Left lung (tissue), 4 donors: ENCODE measurements at regions not wholly inside any gene's neighbourhood (a gene's known extent, or its start where the extent isn't known, plus 50 kb on each side); places are given as distances from the start of the nearest gene placed in this dataset.

Experiments used
- ATAC-seq: fragments of 200-7000 bp; cut with Tn5 transposase; one replicate; pipeline ENCODE4 v1.9.1; 2020; ENCODE audit warnings: moderate library complexity
- DNase-seq, 4 donors: peaks; one replicate each; pipeline ENCODE4 v3.0.0-alpha.2; 2013 to 2020
- H3K27ac ChIP-seq, 2 donors: fragments of 200-600 bp; sonication (generic) in 1 of 2; one replicate each; pipeline versions ENCODE4 v1.5.0 to v1.8.0; 2020 to 2021
- H3K27me3 ChIP-seq, 2 donors: fragments of 200-600 bp; sonication (generic) in 1 of 2; one replicate each; pipeline versions ENCODE4 v1.5.0 to v1.8.0; 2020 to 2021
- H3K36me3 ChIP-seq, 2 donors: fragments of 200-600 bp; sonication (generic) in 1 of 2; one replicate each; pipeline versions ENCODE4 v1.5.0 to v1.8.0; 2020 to 2021
- H3K4me1 ChIP-seq, 2 donors: fragments of 200-600 bp; one replicate each; pipeline ENCODE4 v1.8.0; 2021
- H3K4me3 ChIP-seq, 2 donors: fragments of 200-600 bp; sonication (generic) in 1 of 2; one replicate each; pipeline versions ENCODE4 v1.5.0 to v1.8.0; 2020 to 2021; ENCODE audit warnings: mild to moderate bottlenecking in 1 of 2
- H3K9me3 ChIP-seq, 2 donors: fragments of 200-600 bp; sonication (generic) in 1 of 2; one replicate each; pipeline versions ENCODE4 v1.5.0 to v1.8.0; 2020 to 2021
- intact Hi-C, 2 donors: fragments of 100-400 bp; cut with DNase I; formaldehyde crosslinking; loops; one replicate each; pipeline versions ENCODE4 v1.11.2 to v1.14.2; 2022
- TF ChIP-seq, protein P1 (sequence below), 2 donors: fragments of 200-600 bp; sonication (generic) in 1 of 2; IDR thresholded peaks; one replicate each; pipeline versions ENCODE4 v1.5.0 to v1.8.0; 2021; ENCODE audit warnings: antibody characterized with exemption in 2 of 2
- donor health status: DM: no; HTN: yes; CAD: no.
- donor health status: DM: no; HTN: no; CAD: no.

DNA sequence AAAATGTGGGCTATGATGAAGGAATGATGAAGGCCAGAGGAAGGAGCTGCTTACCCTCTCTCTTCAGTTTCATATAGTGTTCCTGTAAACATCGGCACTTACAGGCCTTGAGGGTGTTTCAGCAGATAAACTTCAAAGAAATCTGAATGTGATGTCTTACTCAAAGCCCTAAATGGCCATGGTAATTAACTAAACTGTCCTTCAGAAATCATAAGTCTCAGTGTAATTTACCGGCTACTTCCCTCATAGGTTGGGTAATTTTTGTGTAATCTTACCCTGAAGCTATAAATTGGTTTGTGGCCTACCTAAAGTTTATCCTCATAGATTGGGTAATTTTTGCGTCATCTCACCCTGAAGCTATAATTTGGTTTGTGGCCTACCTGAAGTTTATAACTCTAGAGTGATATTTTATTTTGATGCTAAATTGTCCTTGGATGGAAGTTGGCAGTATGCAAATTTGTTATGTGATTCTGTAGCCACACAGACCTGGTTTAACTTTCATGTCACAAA is 2700.3 kb downstream of the ARAP2 start:
- intact Hi-C loops, result no loop called here
- Histone ChIP-seq H3K4me3 (no peak overlapping the region), H3K36me3 (no peaks in the 10 kb centered on the region), H3K4me1 (no peaks in the 10 kb centered on the region), H3K27ac (no peak overlapping the region), H3K27me3 (no peaks in the 10 kb centered on the region), H3K9me3 (peaks cover 0 to 27% of the 10 kb centered on the region in 2 donors)
- no peak for DNase-seq
- TF ChIP-seq, protein P1, sequence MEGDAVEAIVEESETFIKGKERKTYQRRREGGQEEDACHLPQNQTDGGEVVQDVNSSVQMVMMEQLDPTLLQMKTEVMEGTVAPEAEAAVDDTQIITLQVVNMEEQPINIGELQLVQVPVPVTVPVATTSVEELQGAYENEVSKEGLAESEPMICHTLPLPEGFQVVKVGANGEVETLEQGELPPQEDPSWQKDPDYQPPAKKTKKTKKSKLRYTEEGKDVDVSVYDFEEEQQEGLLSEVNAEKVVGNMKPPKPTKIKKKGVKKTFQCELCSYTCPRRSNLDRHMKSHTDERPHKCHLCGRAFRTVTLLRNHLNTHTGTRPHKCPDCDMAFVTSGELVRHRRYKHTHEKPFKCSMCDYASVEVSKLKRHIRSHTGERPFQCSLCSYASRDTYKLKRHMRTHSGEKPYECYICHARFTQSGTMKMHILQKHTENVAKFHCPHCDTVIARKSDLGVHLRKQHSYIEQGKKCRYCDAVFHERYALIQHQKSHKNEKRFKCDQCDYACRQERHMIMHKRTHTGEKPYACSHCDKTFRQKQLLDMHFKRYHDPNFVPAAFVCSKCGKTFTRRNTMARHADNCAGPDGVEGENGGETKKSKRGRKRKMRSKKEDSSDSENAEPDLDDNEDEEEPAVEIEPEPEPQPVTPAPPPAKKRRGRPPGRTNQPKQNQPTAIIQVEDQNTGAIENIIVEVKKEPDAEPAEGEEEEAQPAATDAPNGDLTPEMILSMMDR (IDR thresholded peaks at IDR 0.05), result no peak
- no peak for ATAC-seq

DNA sequence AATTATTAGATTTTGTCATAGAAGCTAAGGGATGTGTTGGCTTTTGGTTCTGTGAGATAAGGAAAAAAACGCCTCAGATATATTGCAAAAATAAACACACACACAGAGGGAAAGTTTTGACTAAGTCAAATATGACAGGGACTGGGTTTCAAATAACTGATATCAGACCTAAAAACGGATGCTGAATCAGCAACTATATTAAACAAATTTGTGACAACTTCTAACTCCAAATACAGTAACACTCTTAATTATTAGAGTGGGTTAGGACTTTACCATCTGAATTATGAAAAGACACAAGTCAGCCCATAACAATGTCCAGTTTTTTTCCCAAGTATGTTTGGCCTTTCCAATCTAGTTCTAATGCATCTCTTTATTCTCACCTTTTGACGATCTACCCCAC is 2693.1 kb downstream of the ARAP2 start:
- DNase-seq, result no peak
- intact Hi-C loops, result no loop called here
- peaks cover 0 to 20% of the 10 kb centered on the region in 2 donors for H3K9me3 ChIP-seq
- ATAC-seq, result no peak
- H3K36me3 ChIP-seq, result no peaks in the 10 kb centered on the region
- H3K27me3 ChIP-seq, result no peaks in the 10 kb centered on the region
- no peaks in the 10 kb centered on the region for H3K4me1 ChIP-seq
- TF ChIP-seq, protein P1 (IDR thresholded peaks at IDR 0.05), result no peak
- no peak overlapping the region for H3K4me3 ChIP-seq
- no peak overlapping the region for H3K27ac ChIP-seq

- Histone ChIP-seq H3K36me3 (no peaks in the 10 kb centered on the region), H3K4me3 (no peak overlapping the region), H3K27ac (no peak overlapping the region), H3K4me1 (no peaks in the 10 kb centered on the region), H3K27me3 (no peaks in the 10 kb centered on the region), H3K9me3 (peaks cover 0 to 4% of the 10 kb centered on the region in 2 donors)
- DNase-seq (no peak), ATAC-seq (no peak)
- TF ChIP-seq, protein P1 (IDR thresholded peaks at IDR 0.05), result no peak
- intact Hi-C loops, result no loop called here
These were observed 2683.1 kb downstream of the ARAP2 start for GRCh38 chr4:33561259-33561658.

DNA sequence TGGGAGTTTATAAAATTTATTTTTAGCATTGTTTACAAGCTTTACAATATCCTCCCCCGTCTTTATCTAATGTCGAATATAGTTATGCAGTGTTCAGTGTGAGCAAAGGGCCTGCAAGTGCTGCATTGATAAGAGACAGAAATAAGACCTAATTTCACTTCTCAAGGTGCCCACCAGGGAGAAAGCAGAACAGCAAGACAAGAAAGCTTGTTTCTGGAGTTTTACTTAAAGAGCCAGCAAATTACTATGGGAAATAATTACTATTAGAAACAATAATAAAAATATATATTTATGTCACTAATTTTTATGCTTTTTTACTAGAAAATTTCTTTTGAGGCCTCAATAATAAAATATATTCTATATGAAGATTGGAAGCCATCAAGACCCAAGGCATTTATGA is 2677.7 kb downstream of the ARAP2 start:
- no peaks in the 10 kb centered on the region for H3K9me3 ChIP-seq
- DNase-seq, result no peak
- H3K27me3 ChIP-seq, result no peaks in the 10 kb centered on the region
- H3K4me1 ChIP-seq, result no peaks in the 10 kb centered on the region
- ATAC-seq, result no peak
- intact Hi-C loops, result no loop called here
- no peaks in the 10 kb centered on the region for H3K36me3 ChIP-seq
- H3K27ac ChIP-seq, result no peak overlapping the region
- H3K4me3 ChIP-seq, result no peak overlapping the region
- TF ChIP-seq, protein P1 (IDR thresholded peaks at IDR 0.05), result no peak

DNA sequence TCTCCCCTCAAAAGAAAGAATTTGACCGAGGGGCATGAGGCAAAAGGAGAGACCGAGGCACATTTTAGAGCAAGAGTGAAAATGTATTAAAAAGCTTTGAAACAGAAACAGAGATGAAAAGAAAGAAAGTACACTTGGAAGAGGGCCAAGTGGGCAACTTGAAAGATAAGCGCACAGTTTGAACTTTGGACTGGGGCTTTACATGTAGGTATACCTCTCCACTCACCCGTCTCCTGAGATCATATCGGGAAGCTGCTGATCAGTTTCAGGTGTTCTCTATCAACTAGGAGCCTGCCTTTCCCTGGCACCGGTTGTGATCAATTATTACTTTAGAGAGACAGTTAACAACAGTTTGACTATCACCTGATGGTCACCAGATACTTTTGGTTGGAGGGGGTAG is 2666.5 kb downstream of the ARAP2 start:
- ATAC-seq (no peak), DNase-seq (no peak)
- Histone ChIP-seq H3K27me3 (no peaks in the 10 kb centered on the region), H3K9me3 (peaks cover 0 to 8% of the 10 kb centered on the region in 2 donors), H3K4me1 (no peaks in the 10 kb centered on the region), H3K4me3 (no peak overlapping the region), H3K27ac (no peak overlapping the region), H3K36me3 (no peaks in the 10 kb centered on the region)
- intact Hi-C loops, result no loop called here
- TF ChIP-seq, protein P1 (IDR thresholded peaks at IDR 0.05), result no peak
